AG09309 (cell line): ENCODE measurements at regions not wholly inside any gene's neighbourhood (a gene's known extent, or its start where the extent isn't known, plus 50 kb on each side); places are given as distances from the start of the nearest gene placed in this dataset.
"Not testable (repeated sequence)": the region's sequence is repeated elsewhere in the genome, so short reads cannot be mapped to it uniquely, and the experiment has no call there.

Source experiments
- DNase-seq: peaks from one replicate; pipeline ENCODE4 v3.0.0-alpha.2; 2010; ENCODE audit warnings: low read depth
- H3K4me3 ChIP-seq: 2 replicates; pipeline ENCODE4 v1.5.1; 2011; ENCODE audit warnings: mild to moderate bottlenecking, low read depth, low read length, moderate library complexity; ENCODE audit not compliant: control insufficient read depth
- CTCF ChIP-seq: IDR thresholded peaks from 2 replicates; pipeline ENCODE4 v1.5.1; 2011; ENCODE audit warnings: mild to moderate bottlenecking, low read depth, low read length, inconsistent platforms; ENCODE audit not compliant: insufficient read depth, control insufficient read depth; ENCODE audit errors: missing control alignments

GRCh38 chr2:43068041-43068533, 158.3 kb downstream of the ZFP36L2 start:
- no peak for TF ChIP-seq CTCF
- no peak overlapping the region for H3K4me3 ChIP-seq

GRCh38 chr2:43067254-43068040, 159.0 kb downstream of the ZFP36L2 start:
- no peak for TF ChIP-seq CTCF
- H3K4me3 ChIP-seq, result no peak overlapping the region
- DNase-seq, result no peak

More at GRCh38 chr2:43068041-43068533, 158.3 kb downstream of the ZFP36L2 start:
- no peak for DNase-seq

GRCh38 chr2:43066541-43067253, 159.7 kb downstream of the ZFP36L2 start:
- not testable (repeated sequence) for H3K4me3 ChIP-seq, DNase-seq

GRCh38 chr2:43065871-43066270, 160.5 kb downstream of the ZFP36L2 start:
- no peak for DNase-seq
- no peak for TF ChIP-seq CTCF
- no peak overlapping the region for H3K4me3 ChIP-seq

GRCh38 chr2:43065036-43065435, 161.4 kb downstream of the ZFP36L2 start:
- no peak for DNase-seq
- no peak overlapping the region for H3K4me3 ChIP-seq

GRCh38 chr2:43063096-43063495, 163.3 kb downstream of the ZFP36L2 start:
- not testable (repeated sequence) for DNase-seq, H3K4me3 ChIP-seq

More at GRCh38 chr2:43065036-43065435, 161.4 kb downstream of the ZFP36L2 start:
- TF ChIP-seq CTCF, result no peak

- no peak for TF ChIP-seq CTCF
- DNase-seq, result no peak
These were observed 164.3 kb downstream of the ZFP36L2 start for GRCh38 chr2:43062058-43062457.

More at GRCh38 chr2:43062058-43062457, 164.3 kb downstream of the ZFP36L2 start:
- no peak overlapping the region for H3K4me3 ChIP-seq
